Mucosa of descending colon (tissue), 3 donors: ENCODE measurements at regions not wholly inside any gene's neighbourhood (a gene's known extent, or its start where the extent isn't known, plus 50 kb on each side); places are given as distances from the start of the nearest gene placed in this dataset.

Experiments
- ATAC-seq: fragments of 200-7000 bp; cut with Tn5 transposase; one replicate; pipeline ENCODE4 v1.9.1; 2020; ENCODE audit warnings: mild to moderate bottlenecking, moderate library complexity
- DNase-seq, 3 donors: peaks; one replicate each; pipeline ENCODE4 v3.0.0-alpha.2; 2020
- H3K36me3 ChIP-seq: fragments of 200-600 bp; one replicate; pipeline ENCODE4 v1.8.0; 2021; ENCODE audit warnings: low read depth, mild to moderate bottlenecking
- H3K4me1 ChIP-seq: fragments of 200-600 bp; one replicate; pipeline ENCODE4 v1.8.0; 2021; ENCODE audit warnings: low read depth, mild to moderate bottlenecking
- H3K4me3 ChIP-seq: fragments of 200-600 bp; one replicate; pipeline ENCODE4 v1.8.0; 2021; ENCODE audit warnings: mild to moderate bottlenecking
- H3K9me3 ChIP-seq: fragments of 200-600 bp; one replicate; pipeline ENCODE4 v1.8.0; 2021; ENCODE audit warnings: mild to moderate bottlenecking
- intact Hi-C, 2 donors: fragments of 100-400 bp; cut with DNase I in 1 of 2; cut with micrococcal nuclease in 1 of 2; formaldehyde crosslinking; loops; one replicate each; pipeline versions ENCODE4 v1.11.0 to v1.11.1; 2022; cut with DNase I, micrococcal nuclease
- TF ChIP-seq, protein P1 (sequence below): fragments of 200-600 bp; IDR thresholded peaks from one replicate; pipeline ENCODE4 v1.8.0; 2022; ENCODE audit warnings: antibody characterized with exemption, mild to moderate bottlenecking
- donor health status: DM: no; HTN: no; CAD: no; lungs with moderate emphysema.
- donor health status: DM: no; HTN: no; CAD: no.
- donor health status: DM: no; HTN: yes; CAD: no.

DNA sequence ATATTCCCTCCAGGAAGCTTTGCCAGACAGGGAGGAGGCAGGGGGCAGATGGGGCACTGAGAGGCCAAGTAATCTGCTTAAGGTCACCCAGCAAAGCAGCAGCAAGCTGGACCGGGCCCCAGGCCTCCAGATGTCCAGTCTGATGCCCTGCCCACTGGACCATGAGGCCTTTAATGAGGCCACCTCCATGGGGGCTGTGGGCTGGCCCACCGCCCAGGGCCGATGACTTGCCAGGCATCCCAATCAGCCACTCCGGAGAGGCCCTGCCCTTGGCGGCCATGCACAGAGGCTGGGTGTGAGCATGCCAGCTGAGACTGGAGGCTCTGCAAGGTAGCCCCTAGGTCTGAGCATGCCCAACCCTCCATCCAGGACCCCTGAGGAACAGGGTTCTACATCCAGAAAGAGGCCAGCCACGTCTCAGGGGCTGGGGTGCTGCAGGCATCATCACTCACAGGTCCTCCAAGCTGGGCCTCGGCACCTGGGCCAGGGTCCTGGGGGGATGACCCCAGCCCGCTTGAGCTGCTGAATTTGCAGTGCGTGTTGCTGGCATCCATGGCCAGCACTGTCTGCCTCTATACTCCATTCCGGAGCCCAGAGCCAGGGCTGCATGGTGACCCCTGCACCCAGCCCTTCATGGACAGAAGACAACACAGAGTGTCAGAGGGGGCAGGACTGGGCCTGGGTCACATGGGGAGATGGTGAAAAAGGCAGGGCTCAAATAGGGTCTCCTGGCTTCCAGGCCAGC lies 164.2 kb downstream of the INHBB start:
- DNase-seq: peak in 1 of 3 donors; percentile 40
- Histone ChIP-seq H3K9me3 (no peaks in the 10 kb centered on the region), H3K4me1 (no peaks in the 10 kb centered on the region), H3K36me3 (no peaks in the 10 kb centered on the region), H3K4me3 (no peak overlapping the region)
- no peak for ATAC-seq
- intact Hi-C loops: no loop called here
- TF ChIP-seq, protein P1, sequence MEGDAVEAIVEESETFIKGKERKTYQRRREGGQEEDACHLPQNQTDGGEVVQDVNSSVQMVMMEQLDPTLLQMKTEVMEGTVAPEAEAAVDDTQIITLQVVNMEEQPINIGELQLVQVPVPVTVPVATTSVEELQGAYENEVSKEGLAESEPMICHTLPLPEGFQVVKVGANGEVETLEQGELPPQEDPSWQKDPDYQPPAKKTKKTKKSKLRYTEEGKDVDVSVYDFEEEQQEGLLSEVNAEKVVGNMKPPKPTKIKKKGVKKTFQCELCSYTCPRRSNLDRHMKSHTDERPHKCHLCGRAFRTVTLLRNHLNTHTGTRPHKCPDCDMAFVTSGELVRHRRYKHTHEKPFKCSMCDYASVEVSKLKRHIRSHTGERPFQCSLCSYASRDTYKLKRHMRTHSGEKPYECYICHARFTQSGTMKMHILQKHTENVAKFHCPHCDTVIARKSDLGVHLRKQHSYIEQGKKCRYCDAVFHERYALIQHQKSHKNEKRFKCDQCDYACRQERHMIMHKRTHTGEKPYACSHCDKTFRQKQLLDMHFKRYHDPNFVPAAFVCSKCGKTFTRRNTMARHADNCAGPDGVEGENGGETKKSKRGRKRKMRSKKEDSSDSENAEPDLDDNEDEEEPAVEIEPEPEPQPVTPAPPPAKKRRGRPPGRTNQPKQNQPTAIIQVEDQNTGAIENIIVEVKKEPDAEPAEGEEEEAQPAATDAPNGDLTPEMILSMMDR: no peak

DNA sequence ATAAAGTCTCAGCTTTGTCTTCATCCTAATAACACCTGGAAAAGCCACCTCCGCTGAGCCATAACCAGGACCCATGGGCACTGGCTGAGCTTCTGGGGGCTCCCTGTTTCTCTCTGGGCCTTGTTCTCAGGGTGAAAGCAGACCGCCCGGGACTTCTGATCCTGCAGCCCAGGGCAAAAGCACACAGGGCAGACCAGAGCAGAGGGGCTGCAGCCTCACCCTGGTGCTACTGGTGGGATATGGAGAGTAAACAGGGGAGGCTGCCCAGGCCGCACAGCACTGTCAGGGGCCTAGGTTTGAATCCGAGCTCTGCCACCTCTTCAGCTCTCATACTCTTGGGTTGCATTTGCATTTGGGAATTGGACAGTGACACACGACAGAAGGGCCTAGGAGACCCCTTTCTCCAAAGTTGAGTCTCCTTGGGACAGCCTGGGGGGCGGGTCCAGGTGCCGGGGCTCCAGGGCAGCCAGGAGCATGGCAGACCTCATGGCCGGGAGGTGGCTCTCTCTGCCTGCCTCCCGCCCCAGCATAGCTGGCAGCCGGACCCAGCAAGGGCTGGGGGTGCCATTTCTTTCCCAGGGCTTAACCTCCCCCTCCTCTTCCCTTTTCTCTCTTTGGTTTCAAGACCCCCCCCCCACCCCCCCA lies 164.9 kb downstream of the INHBB start:
- Histone ChIP-seq H3K4me3 (no peak overlapping the region), H3K36me3 (no peaks in the 10 kb centered on the region), H3K4me1 (no peaks in the 10 kb centered on the region), H3K9me3 (no peaks in the 10 kb centered on the region)
- ATAC-seq (no peak), DNase-seq (no peak)
- intact Hi-C loops: no loop called here
- TF ChIP-seq, protein P1: no peak

DNA sequence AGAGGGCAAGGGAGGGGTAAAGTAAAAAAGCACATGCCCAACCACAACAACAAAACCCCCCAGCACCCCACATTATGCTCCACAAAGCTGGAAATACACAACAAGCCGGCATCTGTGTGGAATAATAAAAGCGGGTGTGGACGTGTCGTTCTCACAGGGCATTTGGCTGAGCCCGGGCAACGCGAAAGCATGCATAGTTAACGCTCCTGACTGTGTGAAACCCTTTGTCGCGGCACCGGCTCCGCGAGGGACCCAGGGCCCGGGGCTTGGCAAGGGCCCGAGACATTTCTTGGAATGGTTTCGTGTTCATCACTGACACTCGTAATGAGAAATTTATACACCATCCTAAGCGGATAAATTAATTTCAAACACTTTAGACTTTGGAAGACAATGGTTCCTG lies 165.6 kb downstream of the INHBB start:
- Histone ChIP-seq H3K9me3 (no peaks in the 10 kb centered on the region), H3K4me1 (no peaks in the 10 kb centered on the region), H3K4me3 (no peak overlapping the region), H3K36me3 (no peaks in the 10 kb centered on the region)
- DNase-seq: no peak
- ATAC-seq: no peak
- TF ChIP-seq, protein P1: no peak
- intact Hi-C loops: no loop called here

DNA sequence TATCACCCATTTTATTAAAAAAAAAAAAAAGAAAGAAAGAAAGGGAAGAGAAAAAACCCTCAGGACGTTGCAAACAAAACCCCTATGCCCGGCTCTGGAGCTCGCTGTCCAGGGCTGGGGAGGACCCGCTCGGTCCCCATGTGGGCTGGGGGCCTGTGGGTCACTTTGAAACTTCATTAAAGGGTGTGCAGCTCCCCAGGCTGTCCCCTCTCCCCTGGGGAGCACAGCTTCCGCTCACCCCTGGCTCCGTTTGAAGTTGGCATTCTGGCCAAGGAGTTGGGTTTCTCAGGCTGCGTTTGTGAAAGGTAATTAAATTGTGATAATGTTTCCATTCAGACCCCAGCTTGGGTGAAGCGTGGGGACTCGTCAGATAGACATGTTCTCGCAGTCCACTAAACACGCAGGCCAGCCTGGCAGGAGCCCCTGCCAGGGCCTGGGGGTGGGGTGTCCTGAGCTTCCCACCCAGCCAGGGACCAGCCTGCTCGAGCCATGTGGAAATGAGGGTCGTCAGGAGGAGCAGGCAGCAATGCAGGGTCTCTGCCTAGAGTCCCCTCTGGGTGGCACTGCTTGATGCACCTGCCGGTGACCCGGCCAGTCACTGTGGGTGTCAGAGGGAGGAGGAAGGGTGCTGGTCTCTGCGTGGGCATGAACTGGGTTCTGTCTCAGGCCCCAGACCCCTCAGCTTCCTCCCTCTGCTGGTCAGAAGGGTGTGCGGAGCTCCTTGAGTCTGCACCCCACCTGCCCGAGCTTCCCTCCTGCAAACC lies 166.2 kb downstream of the INHBB start:
- intact Hi-C loops: no loop called here
- ATAC-seq: no peak
- TF ChIP-seq, protein P1: no peak
- no peak for DNase-seq
- H3K9me3 ChIP-seq: no peaks in the 10 kb centered on the region
- no peaks in the 10 kb centered on the region for H3K4me1 ChIP-seq
- no peaks in the 10 kb centered on the region for H3K36me3 ChIP-seq
- no peak overlapping the region for H3K4me3 ChIP-seq

DNA sequence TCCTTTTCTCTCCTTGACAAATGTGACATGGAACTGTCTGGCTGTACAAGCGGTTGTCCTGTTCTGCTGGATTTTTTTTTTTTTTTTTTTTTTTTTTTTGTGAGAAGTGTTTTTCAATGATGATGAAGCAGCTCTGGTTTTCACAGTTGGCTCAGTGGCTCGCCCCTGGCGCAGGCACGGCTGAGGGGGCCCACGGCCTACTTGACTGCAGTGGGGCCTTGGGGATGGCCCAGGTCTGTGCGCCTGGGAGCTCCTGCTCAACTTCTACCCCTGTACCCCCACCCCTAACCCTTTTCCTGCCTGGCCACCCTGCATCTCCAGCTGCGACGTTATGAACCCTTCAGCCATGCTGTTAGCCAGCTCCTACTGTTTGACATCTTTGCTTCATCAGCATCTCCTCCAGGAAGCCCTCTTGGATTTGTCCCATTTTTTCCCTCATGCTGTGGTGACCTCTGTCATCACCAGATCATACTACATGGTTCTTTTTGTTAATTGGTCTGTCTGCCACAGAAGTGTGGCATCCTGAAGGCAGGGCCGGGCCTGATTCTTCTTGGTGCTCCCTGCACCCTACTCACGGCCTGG lies 167.9 kb downstream of the INHBB start:
- H3K4me1 ChIP-seq: no peaks in the 10 kb centered on the region
- no peak overlapping the region for H3K4me3 ChIP-seq
- H3K36me3 ChIP-seq: no peaks in the 10 kb centered on the region
- TF ChIP-seq, protein P1: no peak
- ATAC-seq (no peak), DNase-seq (no peak)
- H3K9me3 ChIP-seq: no peaks in the 10 kb centered on the region
- intact Hi-C loops: no loop called here
